Left ventricle myocardium inferior (tissue), 1 donor: ENCODE measurements at regions not wholly inside any gene's neighbourhood (a gene's known extent, or its start where the extent isn't known, plus 50 kb on each side); places are given as distances from the start of the nearest gene placed in this dataset.

Experiments used
- DNase-seq: peaks from one replicate; pipeline ENCODE4 v3.0.0-alpha.2; 2020
- H3K27ac ChIP-seq: fragments of 200-600 bp; replicated peaks from 2 replicates; pipeline ENCODE4 v1.8.0; 2021
- H3K27me3 ChIP-seq: fragments of 200-600 bp; 2 replicates; pipeline ENCODE4 v1.8.0; 2021; ENCODE audit warnings: low read depth
- H3K36me3 ChIP-seq: fragments of 200-600 bp; 2 replicates; pipeline ENCODE4 v1.8.0; 2021
- H3K4me1 ChIP-seq: fragments of 200-600 bp; 2 replicates; pipeline ENCODE4 v1.8.0; 2021
- H3K4me3 ChIP-seq: fragments of 200-600 bp; 2 replicates; pipeline ENCODE4 v1.8.0; 2021; ENCODE audit warnings: mild to moderate bottlenecking, moderate library complexity
- H3K9me3 ChIP-seq: fragments of 200-600 bp; replicated peaks from 2 replicates; pipeline ENCODE4 v1.8.0; 2021
- CTCF ChIP-seq: fragments of 200-600 bp; IDR thresholded peaks from 2 replicates; pipeline ENCODE4 v1.8.0; 2021; ENCODE audit warnings: antibody characterized with exemption, mild to moderate bottlenecking, borderline replicate concordance
- intact Hi-C: fragments of 100-400 bp; cut with micrococcal nuclease; formaldehyde crosslinking; loops from one replicate; pipeline ENCODE4 v1.11.0; 2022
- donor health status: DM: no; HTN: yes; CAD: no; lungs with severe emphysema.

GRCh38 chr12:124230117-124230757, 64.7 kb upstream of the RFLNA start:
- Histone ChIP-seq H3K9me3 (peaks cover 25% of the 10 kb centered on the region), H3K27ac (no peak overlapping the region), H3K27me3 (peaks cover 35% of the 10 kb centered on the region), H3K36me3 (no peaks in the 10 kb centered on the region), H3K4me1 (no peaks in the 10 kb centered on the region), H3K4me3 (no peak overlapping the region)
- intact Hi-C loops, result no loop called here
- DNase-seq, result no peak
- TF ChIP-seq CTCF, result no peak

DNA sequence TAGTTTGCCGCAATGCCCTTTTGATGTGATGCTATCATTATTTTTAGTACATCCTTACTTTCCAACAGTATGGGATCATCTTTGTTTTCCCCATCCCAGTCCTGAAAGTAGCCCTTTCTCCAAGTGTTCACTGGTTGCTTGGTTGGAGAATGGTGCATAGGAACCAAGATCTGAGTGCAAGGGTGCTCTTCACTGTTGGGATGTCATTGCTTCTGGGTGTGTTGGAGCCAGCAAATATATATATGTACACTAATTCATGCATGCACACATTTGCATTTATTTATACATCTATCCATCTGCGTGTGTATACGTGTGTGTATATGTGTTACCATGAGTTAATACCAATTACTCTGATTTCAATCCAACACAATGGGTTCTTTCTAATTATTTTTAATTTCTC, 64.1 kb upstream of the RFLNA start:
- DNase-seq, result no peak
- Histone ChIP-seq H3K27ac (no peak overlapping the region), H3K4me3 (no peak overlapping the region), H3K4me1 (no peaks in the 10 kb centered on the region), H3K36me3 (no peaks in the 10 kb centered on the region), H3K9me3 (peaks cover 25% of the 10 kb centered on the region), H3K27me3 (peaks cover 30% of the 10 kb centered on the region)
- intact Hi-C loops, result no loop called here
- TF ChIP-seq CTCF, result no peak

DNA sequence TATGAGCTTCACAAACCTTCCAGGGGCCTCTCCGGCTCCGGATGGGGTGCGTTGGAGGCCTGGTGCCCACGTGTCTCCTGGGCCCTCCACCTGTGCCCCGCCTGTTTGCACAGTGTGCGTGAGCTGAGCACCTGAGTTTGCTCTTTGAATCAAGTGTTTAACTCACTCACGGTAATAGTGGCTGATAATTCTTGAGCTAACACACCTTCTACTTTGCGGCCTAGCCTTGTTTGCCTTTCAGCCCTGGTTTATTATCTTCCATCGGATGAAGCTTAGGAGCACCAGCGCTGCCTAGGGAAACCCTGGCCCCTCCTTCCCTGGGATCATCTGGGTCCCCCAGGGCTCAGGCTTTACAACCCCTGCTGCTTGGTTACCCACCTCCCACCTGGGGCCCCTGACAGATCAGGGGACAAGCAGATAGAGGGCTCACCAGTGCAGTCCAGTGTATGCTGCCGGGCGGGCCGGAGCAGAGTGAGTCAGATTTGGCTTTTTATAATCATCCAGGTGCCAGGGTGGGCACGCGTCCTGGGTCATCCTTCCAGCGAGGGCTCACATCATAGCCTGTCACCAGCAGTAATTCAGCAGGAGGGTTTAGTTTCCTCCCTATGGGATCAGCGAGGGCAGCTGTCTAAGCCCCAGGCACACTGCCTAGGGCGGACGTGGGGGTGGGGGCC, 62.8 kb upstream of the RFLNA start:
- no peak for DNase-seq
- Histone ChIP-seq H3K36me3 (no peaks in the 10 kb centered on the region), H3K4me1 (no peaks in the 10 kb centered on the region), H3K27me3 (peaks cover 17% of the 10 kb centered on the region), H3K9me3 (peaks cover 25% of the 10 kb centered on the region), H3K27ac (no peak overlapping the region), H3K4me3 (no peak overlapping the region)
- no peak for TF ChIP-seq CTCF
- intact Hi-C loops, result no loop called here

- intact Hi-C loops, result no loop called here
- Histone ChIP-seq H3K4me3 (no peak overlapping the region), H3K27me3 (peaks cover 15% of the 10 kb centered on the region), H3K4me1 (no peaks in the 10 kb centered on the region), H3K27ac (no peak overlapping the region), H3K9me3 (peaks cover 25% of the 10 kb centered on the region), H3K36me3 (no peaks in the 10 kb centered on the region)
- TF ChIP-seq CTCF, result no peak
- no peak for DNase-seq
These were observed 62.3 kb upstream of the RFLNA start for GRCh38 chr12:124232654-124232987.

DNA sequence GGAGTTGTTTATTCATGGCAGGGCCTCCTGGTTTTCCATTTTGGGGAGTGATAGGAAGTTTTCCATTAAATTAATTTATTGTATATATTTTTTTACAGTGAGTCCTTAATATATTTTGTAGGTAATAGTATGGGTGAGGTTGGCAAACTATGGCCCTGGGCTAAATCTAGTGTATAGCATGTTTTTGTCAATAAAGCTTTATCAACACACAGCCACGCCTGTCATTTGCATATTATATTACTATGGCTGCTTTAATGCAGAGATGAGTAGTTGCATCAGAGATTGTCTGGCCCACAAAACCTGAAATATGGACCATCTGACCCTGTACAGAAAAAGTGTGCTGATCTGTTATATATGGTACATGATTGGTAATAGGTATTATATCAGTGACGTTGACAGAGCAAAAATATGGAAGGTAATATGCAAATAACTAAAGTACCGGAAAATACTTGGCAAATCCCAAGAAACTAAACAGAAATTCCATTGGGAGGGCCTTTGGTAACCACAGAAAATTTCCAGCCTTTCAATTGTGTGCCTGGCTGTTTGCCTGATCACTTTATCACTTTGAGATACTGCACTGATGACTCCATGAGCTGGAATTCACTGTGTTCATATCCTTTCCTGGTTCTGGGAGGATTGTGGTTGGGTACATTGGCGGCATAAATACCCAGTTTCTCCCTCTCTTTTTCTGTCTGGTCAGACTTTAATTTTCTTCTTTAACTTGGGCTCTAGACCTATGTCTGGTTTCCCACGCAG, 61.7 kb upstream of the RFLNA start:
- peaks cover 9% of the 10 kb centered on the region for H3K27me3 ChIP-seq
- peaks cover 25% of the 10 kb centered on the region for H3K9me3 ChIP-seq
- H3K36me3 ChIP-seq, result no peaks in the 10 kb centered on the region
- no peak for TF ChIP-seq CTCF
- no peak overlapping the region for H3K27ac ChIP-seq
- intact Hi-C loops, result no loop called here
- no peak overlapping the region for H3K4me3 ChIP-seq
- no peaks in the 10 kb centered on the region for H3K4me1 ChIP-seq
- no peak for DNase-seq
